PC-9 (cell line): ENCODE measurements at regions not wholly inside any gene's neighbourhood (a gene's known extent, or its start where the extent isn't known, plus 50 kb on each side); places are given as distances from the start of the nearest gene placed in this dataset.

Experiments used
- EZH2 ChIP-seq: fragments of 200-600 bp; sonication (generic); IDR thresholded peaks from 2 replicates; pipeline ENCODE4 v1.8.0; 2017; ENCODE audit warnings: antibody characterized with exemption, low read depth
- TF ChIP-seq, protein P1 (sequence below): fragments of 200-600 bp; sonication (generic); conservative IDR thresholded peaks from 2 replicates; pipeline ENCODE4 v1.6.1; 2017; ENCODE audit warnings: mixed run types, antibody characterized with exemption, mild to moderate bottlenecking, moderate library complexity

DNA sequence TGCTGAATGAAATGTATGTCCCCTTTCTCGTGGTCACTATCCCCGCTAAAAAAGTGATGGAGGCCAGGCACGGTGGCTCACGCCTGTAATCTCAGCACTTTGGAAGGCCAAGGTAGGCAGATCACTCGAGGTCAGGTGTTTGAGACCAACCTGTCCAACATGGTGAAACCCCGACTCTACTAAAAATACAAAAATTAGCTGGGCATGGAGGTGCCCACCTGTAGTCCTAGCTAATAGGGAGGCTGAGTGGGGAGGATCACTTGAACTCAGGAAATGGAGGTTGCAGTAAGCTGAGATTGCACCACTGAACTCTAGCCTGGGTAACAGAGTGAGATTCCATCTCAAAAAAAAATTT lies 91.4 kb upstream of the MKLN1 start:
- no peak for TF ChIP-seq EZH2
- TF ChIP-seq, protein P1, sequence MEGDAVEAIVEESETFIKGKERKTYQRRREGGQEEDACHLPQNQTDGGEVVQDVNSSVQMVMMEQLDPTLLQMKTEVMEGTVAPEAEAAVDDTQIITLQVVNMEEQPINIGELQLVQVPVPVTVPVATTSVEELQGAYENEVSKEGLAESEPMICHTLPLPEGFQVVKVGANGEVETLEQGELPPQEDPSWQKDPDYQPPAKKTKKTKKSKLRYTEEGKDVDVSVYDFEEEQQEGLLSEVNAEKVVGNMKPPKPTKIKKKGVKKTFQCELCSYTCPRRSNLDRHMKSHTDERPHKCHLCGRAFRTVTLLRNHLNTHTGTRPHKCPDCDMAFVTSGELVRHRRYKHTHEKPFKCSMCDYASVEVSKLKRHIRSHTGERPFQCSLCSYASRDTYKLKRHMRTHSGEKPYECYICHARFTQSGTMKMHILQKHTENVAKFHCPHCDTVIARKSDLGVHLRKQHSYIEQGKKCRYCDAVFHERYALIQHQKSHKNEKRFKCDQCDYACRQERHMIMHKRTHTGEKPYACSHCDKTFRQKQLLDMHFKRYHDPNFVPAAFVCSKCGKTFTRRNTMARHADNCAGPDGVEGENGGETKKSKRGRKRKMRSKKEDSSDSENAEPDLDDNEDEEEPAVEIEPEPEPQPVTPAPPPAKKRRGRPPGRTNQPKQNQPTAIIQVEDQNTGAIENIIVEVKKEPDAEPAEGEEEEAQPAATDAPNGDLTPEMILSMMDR, result no peak
